ENCODE measurements at regions not wholly inside any gene's neighbourhood (a gene's known extent, or its start where the extent isn't known, plus 50 kb on each side); places are given as distances from the start of the nearest gene placed in this dataset.

- H2BK20ac ChIP-seq (ENCODE audit: low read depth, low read length) = peak overlapping the region; percentile 80
- peak overlapping the region; percentile 33 for H2BK5ac ChIP-seq (ENCODE audit: low read depth, low read length, poor library complexity, severe bottlenecking)
- WGBS, 2 experiments (ENCODE audit: extremely low coverage in 2 of 2, insufficient read length in 1 of 2) = 27% methylated on average over 3 of the region's 12 CpGs; no CpG with 5 or more reads in 1 of the 2 experiments
- peak overlapping the region; percentile 68 for H2AK9ac ChIP-seq (replicated peaks; ENCODE audit: low read depth, low read length, poor library complexity)
- H3K9me3 ChIP-seq (ENCODE audit: control insufficient read depth, insufficient read depth, low read length) = no peaks in the 10 kb centered on the region
- peak overlapping the region; percentile 39; the same call in 1 of the 2 replicates for H3K23ac ChIP-seq (ENCODE audit: low read depth, low read length)
- peaks cover 45% of the 10 kb centered on the region for H3K4me1 ChIP-seq (ENCODE audit: control insufficient read depth, insufficient read depth, low read length)
- H4K91ac ChIP-seq (ENCODE audit: insufficient read depth, low read depth, low read length) = peak overlapping the region; percentile 82
- H4K5ac ChIP-seq (ENCODE audit: low read depth, low read length) = peak overlapping the region; percentile 73
- H2AK5ac ChIP-seq (ENCODE audit: low read depth, low read length) = peak overlapping the region; percentile 96
- peak overlapping the region; percentile 57; the same call in 1 of the 2 replicates for H3K56ac ChIP-seq (ENCODE audit: extremely low read depth, insufficient read depth, low read length)
- TF ChIP-seq ELK1 (IDR thresholded peaks at IDR 0.05; ENCODE audit: borderline replicate concordance, low read depth, low read length) (no peak), CTCF (conservative IDR thresholded peaks at IDR 0.05; ENCODE audit: low read depth, low read length) (no peak), CHD1 (IDR thresholded peaks at IDR 0.05; ENCODE audit: low read depth, low read length) (no peak), FOS (IDR thresholded peaks at IDR 0.05; ENCODE audit: low read depth, low read length) (no peak), RFX5 (IDR thresholded peaks at IDR 0.05; ENCODE audit: low read depth, low read length) (no peak), CEBPB (IDR thresholded peaks at IDR 0.05; ENCODE audit: low read depth, low read length) (no peak), NFE2L2 (IDR thresholded peaks at IDR 0.05; ENCODE audit: low read depth, low read length) (no peak), POLR2A (IDR thresholded peaks at IDR 0.05; ENCODE audit: low read depth, low read length) (no peak), MXI1 (IDR thresholded peaks at IDR 0.05; ENCODE audit: borderline replicate concordance, low read depth, low read length) (no peak), RAD21 (IDR thresholded peaks at IDR 0.05; ENCODE audit: low read length) (no peak), SMC3 (IDR thresholded peaks at IDR 0.05; ENCODE audit: low read depth, low read length) (no peak), RCOR1 (IDR thresholded peaks at IDR 0.05; ENCODE audit: insufficient replicate concordance, low read length) (no peak), BHLHE40 (IDR thresholded peaks at IDR 0.05; ENCODE audit: low read depth, low read length) (no peak), MAFK (IDR thresholded peaks at IDR 0.05; ENCODE audit: low read depth, low read length) (no peak), USF2 (IDR thresholded peaks at IDR 0.05; ENCODE audit: low read depth, low read length) (no peak), MAZ (IDR thresholded peaks at IDR 0.05; ENCODE audit: borderline replicate concordance, low read depth, low read length) (no peak)
- intact Hi-C loops (cut with micrococcal nuclease) = no loop called here
- peak overlapping the region; percentile 71; the same call in 2 of the 3 replicates for H2BK15ac ChIP-seq (ENCODE audit: low read depth, low read length)
- dilution Hi-C loops (cut with HindIII; ENCODE audit: low sequenced_read_pairs, unreplicated experiment) = no loop called here
- no peaks in the 10 kb centered on the region for H3K79me1 ChIP-seq (ENCODE audit: low read depth in 1 of 2, low read length in 2 of 2)
- H3K9ac ChIP-seq (ENCODE audit: low read depth, low read length) = peak overlapping the region; percentile 40; the same call in 1 of the 2 replicates
- H3K18ac ChIP-seq (ENCODE audit: low read depth, low read length) = peak overlapping the region; percentile 78
- ChIA-PET CTCF (no interaction called here), POLR2A (ENCODE audit: unreplicated experiment) (no interaction called here)
- peak overlapping the region; percentile 86 for H2BK120ac ChIP-seq (ENCODE audit: low read depth, low read length)
- no peak overlapping the region for H3K4me3 ChIP-seq (ENCODE audit: insufficient read depth, low read depth, low read length)
- H3K36me3 ChIP-seq (ENCODE audit: control insufficient read depth, insufficient read depth, low read length) = no peaks in the 10 kb centered on the region
- ATAC-seq (ENCODE audit: low read depth) (no peak), DNase-seq (no peak)
- in situ Hi-C loops (cut with MboI; ENCODE audit: low sequenced_read_pairs) = no loop called here
- peak overlapping the region; percentile 61 for H3K27ac ChIP-seq (ENCODE audit: insufficient read depth, low read length)
- no peaks in the 10 kb centered on the region for H3K27me3 ChIP-seq (ENCODE audit: control insufficient read depth, insufficient read depth, low read length)
- peak overlapping the region; percentile 77 for H3K4ac ChIP-seq (ENCODE audit: low read depth, low read length)
- BruUV-seq (replicated peaks) = no TSS peak
- peak overlapping the region; percentile 54; the same call in 1 of the 2 replicates for H3K14ac ChIP-seq (replicated peaks; ENCODE audit: low read depth, low read length)
- H4K20me1 ChIP-seq (ENCODE audit: insufficient read depth, low read length) = no peaks in the 10 kb centered on the region; the same call in 1 of the 2 replicates
- peaks cover 34% of the 10 kb centered on the region for H3K9me1 ChIP-seq (ENCODE audit: insufficient read depth, low read length)
- no peak overlapping the region for H2AFZ ChIP-seq (replicated peaks; ENCODE audit: low read length, poor library complexity)
- H3K4me2 ChIP-seq (ENCODE audit: low read depth, low read length) = peak overlapping the region; percentile 48; the same call in 1 of the 2 replicates
- H4K8ac ChIP-seq (ENCODE audit: low read depth in 2 of 2, low read length in 2 of 2) = peak overlapping the region; percentile 16 to 46; a peak in 2 of 4 replicates
These were observed 184.7 kb downstream of the ETS2 start for GRCh38 chr21:38990424-38990794.
